GM19452 (cell line): ENCODE measurements at regions not wholly inside any gene's neighbourhood (a gene's known extent, or its start where the extent isn't known, plus 50 kb on each side); places are given as distances from the start of the nearest gene placed in this dataset.
"Not testable (repeated sequence)": the region's sequence is repeated elsewhere in the genome, so short reads cannot be mapped to it uniquely, and the experiment has no call there.

ENCODE experiments used
- ATAC-seq: cut with Tn5 transposase; IDR thresholded peaks from one replicate; pipeline ENCODE4 v1.9.1; 2021; ENCODE audit not compliant: unreplicated experiment

DNA sequence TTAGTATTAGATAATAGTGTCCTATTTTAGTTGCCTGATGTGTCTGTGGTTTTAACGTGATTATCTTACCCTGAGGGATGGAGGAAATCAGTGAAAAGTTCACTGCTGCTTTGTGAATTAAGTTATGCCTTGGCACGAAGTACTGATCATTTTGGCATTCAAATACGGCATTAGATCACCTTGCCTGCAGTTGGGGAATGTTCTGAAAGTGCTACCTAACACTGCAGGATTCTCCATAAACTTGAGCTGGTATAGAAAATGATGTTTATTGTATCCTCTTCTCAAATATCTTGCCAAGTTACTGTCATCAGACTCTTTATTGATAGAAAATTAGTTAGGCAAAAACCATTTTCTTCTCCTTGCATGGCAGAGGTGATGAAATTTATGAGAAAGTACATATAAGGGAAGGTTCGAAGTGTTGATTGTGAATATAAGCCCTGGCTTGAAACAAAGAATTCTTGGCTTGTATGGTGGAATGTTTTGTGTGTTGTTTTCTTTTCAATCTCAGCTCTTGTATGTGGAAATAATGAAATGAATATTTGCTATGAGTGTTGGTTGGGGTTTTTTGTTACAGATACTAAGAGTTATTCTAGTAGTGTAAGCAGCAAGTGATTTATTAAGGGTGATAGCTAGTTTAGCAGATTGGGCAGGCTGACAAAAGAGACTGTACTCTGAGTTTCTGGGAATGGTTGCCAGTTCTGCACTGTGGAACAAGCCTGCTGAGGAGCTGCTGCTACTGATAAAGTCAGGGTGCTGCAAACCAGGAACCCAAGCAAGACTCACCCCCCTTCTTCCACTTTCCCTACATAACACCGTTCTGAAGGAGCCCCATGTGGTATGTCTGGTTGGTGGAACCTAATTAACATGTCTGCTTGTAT is 448.3 kb downstream of the PCNX1 start:
- no peak for ATAC-seq

DNA sequence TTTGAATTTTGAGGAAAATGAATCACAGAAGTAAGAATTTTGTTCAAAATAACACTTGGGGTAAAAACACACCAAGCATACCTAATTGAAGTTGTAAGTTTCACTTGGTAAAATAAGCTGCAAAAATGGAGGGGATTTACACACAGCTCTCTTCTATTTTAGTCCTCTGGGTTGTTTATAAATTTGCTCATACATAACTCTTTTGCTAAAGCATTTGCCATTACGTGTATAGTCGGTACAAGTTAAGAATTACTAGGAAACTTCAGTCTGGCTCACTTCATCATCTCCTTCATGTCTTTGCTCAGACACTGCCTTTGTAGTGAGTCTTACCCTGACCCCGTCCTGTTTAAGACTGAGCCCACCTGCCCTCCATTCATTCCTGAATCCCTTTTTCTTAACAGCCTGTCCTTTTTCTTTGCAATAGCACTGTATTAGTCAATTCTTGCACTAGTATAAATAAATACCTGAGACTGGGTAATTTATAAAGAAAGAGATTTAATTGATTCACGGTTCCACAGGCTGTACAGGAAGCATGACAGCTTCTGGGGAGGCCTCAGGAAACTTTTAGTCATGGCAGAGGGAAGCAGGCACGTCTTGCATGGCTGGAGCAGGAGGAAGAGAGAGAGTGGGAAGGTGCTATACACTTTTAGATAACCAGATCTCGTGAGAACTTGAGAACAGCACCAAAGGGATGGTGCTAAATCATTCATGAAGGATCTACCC is 451.1 kb downstream of the PCNX1 start:
- no peak for ATAC-seq

DNA sequence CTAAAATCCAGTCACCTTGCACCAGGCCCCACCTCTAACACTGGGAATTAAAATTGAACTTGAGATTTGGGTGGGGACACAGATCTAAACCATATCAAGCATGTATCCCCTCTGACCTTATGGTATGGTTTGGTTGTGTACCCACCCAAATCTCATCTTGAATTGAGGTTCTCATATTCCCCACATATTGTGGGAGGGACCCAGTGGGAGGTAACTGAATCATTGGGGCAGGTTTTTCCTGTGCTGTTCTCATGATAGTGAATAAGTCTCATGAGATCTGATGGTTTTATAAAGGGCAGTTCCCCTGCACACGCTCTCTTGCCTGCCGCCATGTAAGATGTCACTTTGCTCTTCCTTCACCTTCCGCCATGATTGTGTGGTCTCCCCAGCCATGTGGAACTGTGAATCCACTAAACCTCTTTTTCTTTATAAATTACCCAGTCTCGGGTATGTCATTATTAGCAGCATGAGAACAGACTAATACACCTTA is 451.7 kb downstream of the PCNX1 start:
- not testable (repeated sequence) for ATAC-seq

DNA sequence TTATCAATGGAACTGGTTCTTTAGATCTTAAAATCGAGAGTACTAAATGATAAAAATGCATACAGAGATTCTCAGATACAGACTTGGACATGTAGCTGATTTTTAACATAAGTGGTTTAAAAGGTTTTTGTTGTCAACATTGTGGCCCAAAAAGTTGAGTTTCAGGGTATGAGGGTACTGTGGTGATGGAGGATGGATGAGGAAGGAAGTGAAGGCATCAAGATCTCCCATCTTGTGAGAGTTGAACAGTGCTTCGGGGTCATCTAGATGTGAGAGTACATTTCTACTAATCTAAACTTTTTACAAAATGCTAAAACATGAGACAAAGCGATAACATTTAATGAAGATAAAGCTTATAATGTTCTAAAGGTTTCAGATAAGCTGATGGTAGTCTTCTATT is 452.6 kb downstream of the PCNX1 start:
- no peak for ATAC-seq

DNA sequence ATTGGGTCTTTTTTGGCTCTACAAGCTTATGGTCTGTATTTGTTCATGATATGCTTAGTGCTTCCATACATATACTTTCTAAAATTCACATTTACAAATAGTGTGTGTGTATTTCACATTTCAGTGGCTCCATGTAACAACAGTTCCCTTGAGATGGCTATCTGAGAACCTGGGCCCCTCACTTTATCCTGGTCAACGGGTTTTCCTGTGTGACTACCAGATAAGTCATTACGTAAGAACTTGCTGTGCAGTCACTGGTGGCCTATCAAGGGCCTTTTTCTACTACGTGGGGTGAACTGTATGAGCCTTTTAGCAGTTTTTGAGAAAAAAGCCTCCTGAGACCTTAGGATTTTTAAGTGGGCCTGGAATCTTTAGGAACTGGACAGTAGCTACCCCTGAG is 454.1 kb downstream of the PCNX1 start:
- no peak for ATAC-seq

DNA sequence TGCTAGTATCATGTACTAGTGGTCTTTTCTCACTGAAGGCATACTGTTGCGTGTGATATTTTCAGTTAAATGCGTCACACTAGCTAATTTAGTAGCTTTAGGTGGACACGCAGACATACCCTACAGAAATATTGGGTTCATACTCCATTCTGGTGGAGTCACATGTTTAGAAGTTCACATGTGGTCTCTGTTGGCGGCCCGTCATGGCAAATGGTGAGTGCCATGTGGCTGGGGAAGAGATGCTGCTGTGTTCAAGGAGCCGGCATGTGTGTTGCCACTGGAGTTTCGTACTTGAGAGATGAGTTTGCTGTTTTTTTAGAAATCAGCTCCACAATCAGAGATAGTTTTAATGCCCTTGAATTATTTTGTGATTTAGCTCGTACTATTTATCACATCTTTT is 454.6 kb downstream of the PCNX1 start:
- no peak for ATAC-seq

DNA sequence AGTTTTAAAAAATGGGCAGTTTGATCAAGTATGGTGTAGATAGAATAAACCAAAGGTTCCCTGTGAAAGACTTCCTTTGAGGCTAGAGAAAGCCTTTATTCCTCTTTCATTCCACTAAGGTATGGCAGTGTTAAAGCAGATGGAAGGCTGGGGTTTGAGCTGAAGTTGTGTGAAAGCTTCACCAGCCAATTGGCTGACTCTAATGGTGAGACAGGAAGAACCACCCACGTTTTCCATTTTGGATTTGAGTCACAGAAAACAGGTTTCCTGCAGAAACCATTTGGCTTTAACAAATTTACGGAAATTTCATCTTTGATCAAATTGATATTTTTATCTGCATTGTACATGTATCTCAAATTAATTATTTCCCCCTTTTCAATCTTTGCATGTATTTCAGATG is 455.0 kb downstream of the PCNX1 start:
- no peak for ATAC-seq

DNA sequence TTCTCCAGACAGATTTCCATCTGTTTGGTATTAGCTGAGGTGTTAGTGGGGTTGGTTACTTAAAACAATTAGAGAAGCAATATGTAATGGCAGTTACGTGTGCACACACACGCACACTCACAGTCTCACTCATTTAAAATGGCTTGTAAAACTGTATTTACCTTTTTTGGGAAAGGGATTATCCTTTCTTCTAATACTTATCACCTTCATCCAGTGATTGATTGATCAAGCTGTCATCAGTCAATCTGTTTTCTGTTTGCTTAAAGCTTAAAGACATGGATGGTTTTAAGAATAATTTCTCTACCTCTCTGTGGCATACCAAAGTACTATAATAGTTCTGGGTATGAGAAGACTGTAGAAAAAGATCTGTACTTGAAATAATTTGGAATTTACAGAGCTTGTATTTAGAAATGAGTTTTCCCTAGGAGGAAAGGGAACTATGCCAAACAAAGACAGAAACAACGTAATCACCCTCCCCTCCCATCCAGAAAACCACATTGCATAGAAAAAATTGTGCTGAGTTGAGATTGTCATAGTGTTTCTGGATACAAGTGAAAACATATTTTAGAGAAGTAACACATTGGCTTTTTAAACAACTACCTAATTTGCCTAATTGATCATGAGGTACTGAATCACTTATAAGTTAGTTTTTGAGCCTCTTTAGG is 455.8 kb downstream of the PCNX1 start:
- ATAC-seq, result no peak

DNA sequence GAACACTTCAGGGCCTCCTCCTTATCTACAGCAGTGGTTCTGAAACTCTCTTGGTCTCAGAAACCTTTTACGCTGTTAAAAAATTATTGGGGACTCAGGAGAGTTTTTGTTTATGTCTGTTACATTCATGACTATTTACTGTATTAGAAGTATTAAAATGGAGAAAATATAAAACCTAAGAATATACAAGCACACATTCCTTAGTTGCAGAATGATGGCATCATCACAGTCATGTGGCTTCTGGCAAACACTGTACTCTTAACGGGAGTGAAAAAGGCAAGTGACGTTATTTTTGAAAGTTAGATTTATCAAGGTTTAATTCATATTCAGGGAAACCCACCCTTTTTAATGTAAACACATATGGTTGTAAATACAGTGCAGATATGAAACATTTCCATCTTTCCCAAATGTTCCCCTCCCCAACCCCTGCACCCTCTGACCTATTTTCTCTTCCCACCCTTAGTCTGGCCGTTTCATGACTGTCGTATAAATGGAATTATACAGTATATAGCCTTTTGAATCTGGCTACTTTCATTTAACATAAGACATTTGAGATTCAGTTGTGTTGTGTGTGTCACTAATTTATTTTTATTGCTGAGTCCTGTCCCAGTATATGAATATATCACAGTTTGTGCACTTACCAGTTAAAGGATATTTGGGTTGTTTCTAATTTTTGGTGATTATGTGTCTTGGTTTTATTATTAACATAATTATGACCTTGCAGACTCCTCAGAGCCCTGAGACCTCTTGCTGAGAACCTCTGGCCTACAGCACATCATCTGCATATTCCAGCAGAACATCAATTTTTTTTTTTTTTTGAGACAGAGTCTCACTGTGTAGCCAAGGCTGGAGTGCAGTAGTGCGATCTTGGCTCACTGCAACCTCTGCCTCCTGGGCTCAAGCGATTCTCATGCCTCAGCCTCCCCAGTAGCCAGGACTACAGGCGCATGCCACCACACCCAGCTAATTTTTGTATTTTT is 457.0 kb downstream of the PCNX1 start:
- no peak for ATAC-seq

DNA sequence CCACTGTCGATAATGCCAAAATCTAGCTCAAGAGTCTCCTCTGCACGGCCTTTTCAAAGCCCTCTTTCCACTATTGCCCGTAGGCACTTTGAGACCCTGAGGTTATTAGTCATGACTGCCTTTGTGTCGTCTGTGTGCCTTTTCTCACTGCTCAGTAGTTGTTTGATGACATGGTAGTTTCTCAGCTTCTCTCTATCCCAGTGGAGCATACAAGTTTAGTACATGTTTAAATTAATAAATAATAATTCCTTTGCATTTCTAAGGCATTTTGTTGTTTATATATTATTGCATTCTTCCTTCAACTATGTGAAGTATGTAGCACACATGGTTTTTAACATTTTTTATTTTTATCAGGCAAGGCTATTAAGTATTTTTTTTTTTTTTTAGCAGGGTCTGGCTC is 458.1 kb downstream of the PCNX1 start:
- ATAC-seq, result no peak

DNA sequence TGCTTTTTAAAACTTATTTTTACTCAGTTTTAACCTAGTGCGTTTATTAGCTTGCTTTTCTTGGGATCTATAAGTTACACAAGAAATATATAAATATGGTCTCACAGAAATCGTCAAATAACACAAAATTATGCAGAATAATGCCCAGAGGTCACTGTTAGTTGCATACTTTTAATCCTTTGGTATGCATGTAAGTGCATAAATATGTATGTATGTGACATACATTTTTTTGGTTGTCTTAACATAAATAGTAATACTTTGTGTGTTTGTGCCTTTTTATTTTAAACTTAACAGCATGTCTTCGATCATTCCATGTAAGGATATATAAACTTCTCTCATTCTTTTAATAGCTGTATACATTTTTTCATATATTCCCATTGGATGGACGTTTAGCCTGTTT is 459.6 kb downstream of the PCNX1 start:
- ATAC-seq, result no peak

DNA sequence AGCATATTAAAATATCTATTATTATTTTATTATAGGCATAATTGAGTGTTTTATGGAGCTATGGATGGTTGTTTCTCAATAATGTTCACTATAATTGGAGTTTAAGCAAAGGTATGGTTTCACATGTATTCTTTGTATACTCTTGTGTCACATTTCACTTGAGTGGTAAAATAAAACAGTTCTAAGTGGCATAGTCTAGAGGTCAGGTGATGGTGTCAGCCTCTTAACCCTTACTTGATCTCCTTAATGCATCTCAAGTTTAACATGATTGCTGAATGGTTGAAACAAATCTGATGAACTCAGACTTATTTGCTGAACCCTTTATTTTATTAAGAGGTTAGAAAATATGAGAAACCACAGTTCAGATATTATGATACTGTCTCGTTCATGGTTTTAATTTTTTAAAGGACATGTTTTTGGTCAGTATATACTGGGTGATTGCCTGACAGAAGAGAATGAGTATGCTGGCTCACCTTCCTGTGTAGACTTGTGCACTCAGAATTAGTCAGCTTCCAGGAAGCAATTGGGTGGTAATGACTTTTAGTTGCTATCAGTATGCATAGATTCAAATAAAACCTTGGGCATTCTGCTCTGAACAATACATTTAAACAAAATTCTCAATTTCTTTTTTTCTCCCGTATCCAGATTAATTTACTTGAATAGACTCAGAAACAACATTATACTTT is 464.6 kb downstream of the PCNX1 start:
- peak; percentile 58 for ATAC-seq

DNA sequence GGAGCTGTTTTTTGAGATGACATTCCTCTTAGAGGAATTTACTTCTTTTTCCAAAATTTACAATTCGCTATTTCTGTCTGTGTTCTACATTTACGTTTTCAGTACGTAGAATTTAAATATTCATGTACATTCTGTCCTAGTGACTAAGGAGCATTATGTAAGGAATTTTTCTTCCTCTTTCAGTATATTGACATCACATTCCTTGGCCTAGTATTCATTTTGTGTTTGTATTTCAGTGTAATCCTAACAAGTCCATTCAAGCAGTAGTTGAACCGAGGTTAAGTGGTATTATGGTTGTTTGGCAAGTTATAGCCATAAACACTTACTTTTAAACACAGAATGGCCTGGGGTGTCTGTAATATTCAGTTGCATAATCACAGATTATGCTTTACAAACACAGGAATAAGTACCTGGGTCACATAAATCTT is 465.2 kb downstream of the PCNX1 start:
- ATAC-seq, result no peak

DNA sequence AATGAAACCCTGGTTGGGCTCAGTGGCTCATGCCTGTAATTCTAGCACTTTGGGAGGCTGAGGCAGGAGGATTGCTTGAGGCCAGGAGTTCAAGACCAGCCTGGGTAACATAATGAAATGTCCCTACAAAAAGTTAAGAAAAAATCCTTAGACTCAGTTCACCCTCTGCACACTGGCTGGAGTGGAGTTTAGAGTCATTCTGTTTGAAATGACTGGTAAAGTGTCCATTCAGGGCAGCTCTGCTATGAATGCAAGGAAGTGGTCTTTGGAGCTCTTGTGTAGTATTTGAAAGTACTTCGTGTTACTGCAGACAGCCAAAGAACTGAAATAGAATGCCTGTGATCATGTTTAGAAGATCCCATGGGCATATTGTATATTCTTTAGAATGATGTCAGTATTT is 466.5 kb downstream of the PCNX1 start:
- no peak for ATAC-seq

DNA sequence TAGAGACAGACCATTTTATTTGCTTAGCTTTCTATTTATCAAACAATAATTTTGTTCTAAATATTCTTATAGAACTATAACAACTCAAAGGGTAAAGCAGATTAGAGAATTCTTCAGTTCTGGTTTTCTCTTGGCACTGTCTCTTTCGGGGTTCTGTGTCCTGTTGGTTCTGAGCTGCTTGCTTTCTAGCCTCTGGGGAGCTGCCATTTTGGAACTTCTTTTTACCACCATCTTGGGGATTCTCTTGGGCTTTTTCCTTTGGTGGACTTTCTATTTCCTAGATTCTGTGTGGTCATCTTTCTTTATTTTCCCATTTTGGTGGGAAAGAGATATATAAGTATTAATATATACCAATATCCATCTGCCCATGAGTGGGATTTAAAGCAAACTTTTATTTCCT is 467.7 kb downstream of the PCNX1 start:
- no peak for ATAC-seq

DNA sequence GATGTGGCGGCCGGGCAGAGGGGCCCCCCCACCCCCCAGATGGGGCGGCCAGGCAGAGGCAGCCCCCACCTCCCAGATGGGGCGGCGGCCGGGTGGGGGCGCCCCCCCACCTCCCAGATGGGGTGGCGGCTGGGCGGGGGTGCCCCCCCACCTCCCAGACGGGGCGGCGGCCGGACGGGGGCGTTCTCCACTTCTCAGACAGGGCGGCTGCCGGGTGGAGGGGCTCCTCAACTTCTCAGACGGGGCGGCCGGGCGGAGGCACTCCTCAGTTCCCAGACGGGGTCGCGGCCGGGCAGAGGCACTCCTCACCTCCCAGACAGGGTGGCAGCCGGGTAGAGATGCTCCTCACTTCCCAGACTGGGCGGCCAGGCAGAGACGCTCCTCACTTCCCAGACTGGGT is 469.8 kb downstream of the PCNX1 start:
- ATAC-seq, result no peak

DNA sequence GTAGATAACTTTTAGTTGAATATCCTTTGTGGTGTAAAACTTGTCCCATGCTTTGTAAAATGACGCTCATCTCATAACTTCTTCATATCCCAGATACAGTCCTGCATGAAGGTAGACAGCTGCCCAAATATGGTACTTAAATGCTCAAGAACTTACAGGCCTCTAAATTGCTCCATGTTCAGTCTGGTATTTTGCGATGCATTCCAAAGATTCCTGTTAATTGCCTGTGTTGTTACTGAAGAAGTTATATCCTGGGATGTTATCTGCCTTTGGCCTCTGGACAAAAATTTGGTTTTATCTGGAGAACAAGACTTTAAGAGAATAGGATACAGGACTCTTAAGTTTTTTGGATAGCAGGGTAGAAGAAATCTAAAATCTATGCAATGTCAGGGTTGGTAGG is 473.0 kb downstream of the PCNX1 start:
- no peak for ATAC-seq

DNA sequence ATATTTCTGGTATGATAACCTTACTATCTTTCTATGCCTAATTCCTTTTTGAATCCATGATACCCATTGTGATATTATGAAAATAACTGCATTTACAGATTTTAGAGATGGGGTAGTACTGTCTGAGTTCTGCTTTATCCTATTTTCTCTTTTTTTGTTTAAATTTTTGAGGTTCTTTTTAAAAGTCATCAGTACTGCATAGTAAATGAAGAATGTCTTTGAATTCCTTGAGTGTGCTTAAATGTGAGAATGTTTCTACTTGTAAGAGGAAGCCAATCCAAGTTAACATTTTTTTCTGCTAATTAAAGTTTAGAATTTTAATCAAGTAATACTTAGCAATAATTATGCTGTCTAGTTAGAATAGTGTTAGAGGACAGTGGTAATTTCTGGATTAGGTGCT is 474.6 kb downstream of the PCNX1 start:
- ATAC-seq, result no peak

DNA sequence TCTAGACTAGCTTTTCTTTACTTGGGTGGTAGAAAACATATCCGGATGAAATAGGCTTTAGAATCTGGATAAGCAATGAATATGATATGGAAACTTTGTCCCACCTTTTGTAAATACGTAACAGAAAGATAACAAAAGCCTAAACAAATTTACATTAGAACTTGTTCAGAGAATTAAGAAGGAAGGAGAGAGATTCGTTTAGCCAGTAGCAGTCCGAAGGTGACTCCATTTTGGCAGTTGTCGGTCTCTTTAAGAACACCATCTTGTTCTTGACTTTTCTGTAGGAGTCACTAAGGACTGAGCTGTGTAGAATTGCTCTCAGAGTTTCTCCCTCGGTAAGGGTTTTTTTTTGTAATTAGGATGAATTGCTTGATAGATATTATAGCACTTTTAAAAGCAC is 475.1 kb downstream of the PCNX1 start:
- no peak for ATAC-seq

DNA sequence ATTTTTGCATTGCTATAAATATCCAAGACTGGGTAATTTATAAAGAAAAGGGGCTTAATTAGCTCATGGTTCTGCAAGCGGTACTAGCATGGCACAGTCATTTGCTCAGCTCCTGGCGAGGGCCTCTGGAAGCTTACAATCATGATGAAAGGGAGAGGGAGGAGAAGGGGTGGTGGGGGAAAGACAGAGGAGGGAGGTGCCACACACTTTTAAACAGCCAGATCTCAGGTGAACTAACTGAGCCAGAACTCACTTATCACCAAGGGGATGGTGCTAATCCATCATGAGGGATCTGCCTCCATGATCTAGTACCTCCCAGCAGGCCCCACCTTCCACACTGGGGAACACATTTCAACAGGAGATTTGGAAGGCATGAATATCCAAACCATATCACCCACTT is 476.3 kb downstream of the PCNX1 start:
- ATAC-seq, result no peak
